ENCODE measurements at regions not wholly inside any gene's neighbourhood (a gene's known extent, or its start where the extent isn't known, plus 50 kb on each side); places are given as distances from the start of the nearest gene placed in this dataset.

DNA sequence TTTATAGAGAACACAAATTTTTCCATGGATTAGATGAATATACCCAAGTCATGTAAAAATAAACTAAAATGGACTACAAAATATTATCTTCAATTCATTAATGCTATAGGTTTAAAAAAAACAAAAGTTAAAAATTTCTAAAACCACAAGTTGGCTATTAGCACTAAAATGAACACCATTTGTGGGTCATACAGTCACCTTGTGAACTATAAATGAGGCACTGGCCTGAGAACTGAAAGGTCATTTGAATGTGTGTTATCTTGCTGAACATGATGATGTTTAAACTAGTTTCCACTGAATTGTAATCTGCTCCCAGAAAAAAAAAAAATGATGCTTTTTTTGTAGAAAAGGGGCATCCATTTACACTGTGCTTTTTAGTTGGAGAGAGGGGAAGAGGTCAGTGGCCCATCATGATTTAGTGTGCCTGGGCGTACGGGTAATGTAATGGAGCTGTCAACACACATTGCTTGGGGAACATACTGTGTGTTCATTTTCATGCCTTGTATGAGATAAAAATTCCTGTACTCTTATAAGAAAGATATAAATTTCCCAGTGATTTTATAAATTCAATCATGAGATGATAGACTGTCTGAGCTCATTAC lies 96.6 kb upstream of the FKBP1C start:
- TF ChIP-seq POLR2A (IDR thresholded peaks at IDR 0.05): no peak
- TF ChIP-seq, protein P1, sequence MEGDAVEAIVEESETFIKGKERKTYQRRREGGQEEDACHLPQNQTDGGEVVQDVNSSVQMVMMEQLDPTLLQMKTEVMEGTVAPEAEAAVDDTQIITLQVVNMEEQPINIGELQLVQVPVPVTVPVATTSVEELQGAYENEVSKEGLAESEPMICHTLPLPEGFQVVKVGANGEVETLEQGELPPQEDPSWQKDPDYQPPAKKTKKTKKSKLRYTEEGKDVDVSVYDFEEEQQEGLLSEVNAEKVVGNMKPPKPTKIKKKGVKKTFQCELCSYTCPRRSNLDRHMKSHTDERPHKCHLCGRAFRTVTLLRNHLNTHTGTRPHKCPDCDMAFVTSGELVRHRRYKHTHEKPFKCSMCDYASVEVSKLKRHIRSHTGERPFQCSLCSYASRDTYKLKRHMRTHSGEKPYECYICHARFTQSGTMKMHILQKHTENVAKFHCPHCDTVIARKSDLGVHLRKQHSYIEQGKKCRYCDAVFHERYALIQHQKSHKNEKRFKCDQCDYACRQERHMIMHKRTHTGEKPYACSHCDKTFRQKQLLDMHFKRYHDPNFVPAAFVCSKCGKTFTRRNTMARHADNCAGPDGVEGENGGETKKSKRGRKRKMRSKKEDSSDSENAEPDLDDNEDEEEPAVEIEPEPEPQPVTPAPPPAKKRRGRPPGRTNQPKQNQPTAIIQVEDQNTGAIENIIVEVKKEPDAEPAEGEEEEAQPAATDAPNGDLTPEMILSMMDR (IDR thresholded peaks at IDR 0.05 in 4 of 5, conservative IDR thresholded peaks at IDR 0.05 in 1 of 5): no peak
- H3K27me3 ChIP-seq: no peaks in the 10 kb centered on the region
- H3K4me1 ChIP-seq: no peaks in the 10 kb centered on the region
- H3K36me3 ChIP-seq: no peaks in the 10 kb centered on the region
- ATAC-seq (no peak), DNase-seq (no peak)
- no peaks in the 10 kb centered on the region for H3K9me3 ChIP-seq
- no peak overlapping the region for H3K27ac ChIP-seq
- in situ Hi-C loops (cut with MboI; ENCODE audit: low sequenced_read_pairs in 4 of 4) (no loop called here), intact Hi-C loops (cut with DNase I; ENCODE audit: low total_unique reads) (no loop called here)
- no peak overlapping the region for H3K4me3 ChIP-seq

DNA sequence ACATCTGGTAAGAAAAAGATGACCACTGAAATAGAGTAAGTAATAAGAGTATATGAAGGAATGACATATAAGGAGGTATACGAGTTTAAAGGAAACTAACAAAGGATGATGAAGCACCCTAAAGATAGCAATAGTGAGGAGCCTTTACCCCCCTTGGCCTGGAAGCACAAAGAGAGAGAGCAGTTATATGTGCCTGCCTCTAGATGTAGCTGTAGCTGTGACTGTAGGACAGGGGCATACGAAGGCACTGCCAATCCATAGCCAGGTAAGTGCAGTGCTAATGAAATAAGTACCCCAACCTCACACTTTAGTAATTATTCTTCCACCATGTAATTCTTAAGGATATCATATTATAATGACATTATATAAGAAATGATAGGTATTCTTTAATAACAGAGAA lies 90.1 kb upstream of the FKBP1C start:
- H3K9me3 ChIP-seq: no peaks in the 10 kb centered on the region
- no peak for TF ChIP-seq POLR2A (IDR thresholded peaks at IDR 0.05)
- TF ChIP-seq, protein P1 (IDR thresholded peaks at IDR 0.05 in 4 of 5, conservative IDR thresholded peaks at IDR 0.05 in 1 of 5): no peak
- H3K36me3 ChIP-seq: no peaks in the 10 kb centered on the region
- H3K4me3 ChIP-seq: no peak overlapping the region
- H3K27ac ChIP-seq: no peak overlapping the region
- no peaks in the 10 kb centered on the region for H3K27me3 ChIP-seq
- in situ Hi-C loops (cut with MboI; ENCODE audit: low sequenced_read_pairs in 4 of 4): no loop called here
- DNase-seq (no peak), ATAC-seq (no peak)
- no peaks in the 10 kb centered on the region for H3K4me1 ChIP-seq
- intact Hi-C loops (cut with DNase I; ENCODE audit: low total_unique reads): no loop called here

DNA sequence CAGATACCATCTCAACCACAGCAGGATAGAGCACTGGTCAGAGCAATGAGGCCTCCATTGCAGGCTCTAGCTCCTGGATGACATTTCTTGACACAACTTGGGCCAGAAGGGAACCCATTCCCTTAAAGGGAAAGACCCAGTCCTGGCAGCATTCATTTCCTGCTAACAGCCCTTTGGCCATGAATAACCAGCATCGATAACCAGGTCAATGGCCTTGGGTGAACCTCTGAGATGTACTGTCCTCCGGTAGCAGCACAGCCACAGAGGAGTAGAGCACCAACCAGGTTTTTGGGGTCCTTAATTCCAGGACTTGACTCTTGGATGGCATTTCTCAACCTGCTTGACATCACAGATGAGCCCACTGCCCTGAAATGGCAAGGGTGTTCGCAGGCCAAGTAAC lies 71.2 kb upstream of the FKBP1C start:
- in situ Hi-C loops (cut with MboI; ENCODE audit: low sequenced_read_pairs in 4 of 4) (no loop called here), intact Hi-C loops (cut with DNase I; ENCODE audit: low total_unique reads) (no loop called here)
- H3K4me3 ChIP-seq: no peak overlapping the region
- ATAC-seq (no peak), DNase-seq (no peak)
- no peaks in the 10 kb centered on the region for H3K4me1 ChIP-seq
- H3K36me3 ChIP-seq: no peaks in the 10 kb centered on the region
- H3K27me3 ChIP-seq: no peaks in the 10 kb centered on the region
- no peak overlapping the region for H3K27ac ChIP-seq
- H3K9me3 ChIP-seq: no peaks in the 10 kb centered on the region
- TF ChIP-seq, protein P1 (IDR thresholded peaks at IDR 0.05 in 4 of 5, conservative IDR thresholded peaks at IDR 0.05 in 1 of 5): no peak
- TF ChIP-seq POLR2A (IDR thresholded peaks at IDR 0.05): no peak

DNA sequence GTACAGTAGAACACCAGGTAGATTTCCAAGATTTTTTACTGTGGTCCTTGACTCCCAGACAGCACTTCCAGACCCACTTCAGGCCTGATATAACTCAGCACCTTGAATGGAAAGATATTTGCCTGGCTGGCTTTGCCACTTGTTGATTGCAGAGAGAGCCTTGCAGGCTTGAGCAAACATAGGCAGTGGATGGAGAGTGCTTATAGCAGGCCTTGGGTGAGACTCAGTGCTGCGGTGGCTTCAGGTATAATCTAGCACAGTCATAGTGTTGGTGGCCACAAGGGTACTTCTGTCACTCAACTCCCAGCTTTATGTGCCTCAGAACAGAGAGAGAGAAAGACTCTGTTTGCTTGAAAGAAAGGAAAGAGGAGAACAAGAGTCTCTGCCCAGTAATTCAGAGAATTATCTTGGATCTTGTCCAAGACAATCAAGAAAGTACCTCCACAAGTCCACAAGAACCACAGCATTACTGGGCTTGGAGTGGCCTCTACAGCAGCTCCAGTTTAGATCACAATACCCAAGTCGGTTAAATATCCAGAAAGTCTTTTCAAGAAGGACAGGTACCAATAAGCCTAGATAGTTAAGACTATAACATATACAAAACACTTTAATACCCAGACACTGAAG lies 70.5 kb upstream of the FKBP1C start:
- intact Hi-C loops (cut with DNase I; ENCODE audit: low total_unique reads) (no loop called here), in situ Hi-C loops (cut with MboI; ENCODE audit: low sequenced_read_pairs in 4 of 4) (no loop called here)
- TF ChIP-seq, protein P1 (IDR thresholded peaks at IDR 0.05 in 4 of 5, conservative IDR thresholded peaks at IDR 0.05 in 1 of 5): no peak
- no peak for TF ChIP-seq POLR2A (IDR thresholded peaks at IDR 0.05)

More for the DNA sequence above, 70.5 kb upstream of the FKBP1C start:
- Histone ChIP-seq H3K27ac (no peak overlapping the region), H3K4me3 (no peak overlapping the region), H3K4me1 (no peaks in the 10 kb centered on the region), H3K36me3 (no peaks in the 10 kb centered on the region), H3K27me3 (no peaks in the 10 kb centered on the region), H3K9me3 (no peaks in the 10 kb centered on the region)
- DNase-seq: no peak
- no peak for ATAC-seq
